ENCODE measurements at regions not wholly inside any gene's neighbourhood (a gene's known extent, or its start where the extent isn't known, plus 50 kb on each side); places are given as distances from the start of the nearest gene placed in this dataset.

DNA sequence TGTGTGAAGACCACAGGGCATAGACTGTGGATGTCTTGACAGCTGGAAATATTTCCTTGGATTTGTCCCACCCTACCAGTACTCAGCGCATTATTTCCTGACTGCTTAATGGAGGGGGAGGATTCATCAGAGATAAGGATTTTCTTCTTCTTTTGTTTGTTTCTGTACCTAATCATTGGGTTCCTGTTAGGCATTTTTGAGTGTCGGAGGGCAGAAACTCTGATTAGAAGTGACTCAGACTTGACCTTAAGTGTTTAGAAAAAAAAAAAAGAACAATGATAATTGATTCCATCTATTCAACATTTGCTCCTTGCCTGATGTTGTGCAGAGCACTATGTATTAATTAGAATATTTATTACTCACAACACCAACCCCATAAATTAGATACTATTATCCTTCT, 78.5 kb upstream of the SYNPR start:
- TF ChIP-seq, protein P1, sequence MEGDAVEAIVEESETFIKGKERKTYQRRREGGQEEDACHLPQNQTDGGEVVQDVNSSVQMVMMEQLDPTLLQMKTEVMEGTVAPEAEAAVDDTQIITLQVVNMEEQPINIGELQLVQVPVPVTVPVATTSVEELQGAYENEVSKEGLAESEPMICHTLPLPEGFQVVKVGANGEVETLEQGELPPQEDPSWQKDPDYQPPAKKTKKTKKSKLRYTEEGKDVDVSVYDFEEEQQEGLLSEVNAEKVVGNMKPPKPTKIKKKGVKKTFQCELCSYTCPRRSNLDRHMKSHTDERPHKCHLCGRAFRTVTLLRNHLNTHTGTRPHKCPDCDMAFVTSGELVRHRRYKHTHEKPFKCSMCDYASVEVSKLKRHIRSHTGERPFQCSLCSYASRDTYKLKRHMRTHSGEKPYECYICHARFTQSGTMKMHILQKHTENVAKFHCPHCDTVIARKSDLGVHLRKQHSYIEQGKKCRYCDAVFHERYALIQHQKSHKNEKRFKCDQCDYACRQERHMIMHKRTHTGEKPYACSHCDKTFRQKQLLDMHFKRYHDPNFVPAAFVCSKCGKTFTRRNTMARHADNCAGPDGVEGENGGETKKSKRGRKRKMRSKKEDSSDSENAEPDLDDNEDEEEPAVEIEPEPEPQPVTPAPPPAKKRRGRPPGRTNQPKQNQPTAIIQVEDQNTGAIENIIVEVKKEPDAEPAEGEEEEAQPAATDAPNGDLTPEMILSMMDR (conservative IDR thresholded peaks at IDR 0.05), result no peak
- TF ChIP-seq ZFX (IDR thresholded peaks at IDR 0.05), result no peak
